Smooth muscle cell of the brain vasculature (primary cell): ENCODE measurements at regions not wholly inside any gene's neighbourhood (a gene's known extent, or its start where the extent isn't known, plus 50 kb on each side); places are given as distances from the start of the nearest gene placed in this dataset.
"Not testable (repeated sequence)": the region's sequence is repeated elsewhere in the genome, so short reads cannot be mapped to it uniquely, and the experiment has no call there.

Experiments
- DNase-seq: peaks from one replicate; pipeline ENCODE4 v3.0.0-alpha.2; 2012; ENCODE audit warnings: low read depth, low spot score

DNA sequence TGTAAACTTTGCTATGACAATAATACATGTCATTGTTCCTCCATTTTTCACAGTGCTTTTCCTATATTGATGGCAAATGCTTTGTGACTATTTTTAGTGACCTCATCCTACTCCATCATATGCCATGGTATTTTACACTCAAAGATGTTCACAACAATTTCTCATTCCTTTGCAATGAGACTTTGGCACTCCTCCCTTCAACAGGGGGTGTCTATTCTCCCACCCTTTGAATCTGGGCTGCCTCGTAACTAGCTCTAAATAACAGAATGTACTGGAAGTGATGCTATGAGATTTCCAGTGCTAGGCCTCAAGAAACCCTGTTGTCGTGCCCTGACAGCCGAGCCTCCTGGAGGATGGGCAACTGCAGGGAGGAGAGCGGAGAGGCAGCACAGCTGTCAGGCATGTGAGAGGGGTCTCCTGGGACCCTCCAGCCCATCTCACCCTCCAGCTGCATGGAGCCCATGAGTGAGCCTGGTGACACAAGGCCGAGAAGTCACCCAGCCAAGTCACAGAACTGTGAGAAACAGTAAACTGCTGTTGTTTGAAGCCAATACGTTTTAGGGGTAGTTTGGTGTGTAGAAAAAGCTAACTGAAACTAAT is 103.1 kb upstream of the APCDD1 start:
- no peak for DNase-seq

GRCh38 chr18:10351858-10352257 is 102.6 kb upstream of the APCDD1 start:
- no peak for DNase-seq

- no peak for DNase-seq
Observed at GRCh38 chr18:10352671-10353070, 101.8 kb upstream of the APCDD1 start.

DNA sequence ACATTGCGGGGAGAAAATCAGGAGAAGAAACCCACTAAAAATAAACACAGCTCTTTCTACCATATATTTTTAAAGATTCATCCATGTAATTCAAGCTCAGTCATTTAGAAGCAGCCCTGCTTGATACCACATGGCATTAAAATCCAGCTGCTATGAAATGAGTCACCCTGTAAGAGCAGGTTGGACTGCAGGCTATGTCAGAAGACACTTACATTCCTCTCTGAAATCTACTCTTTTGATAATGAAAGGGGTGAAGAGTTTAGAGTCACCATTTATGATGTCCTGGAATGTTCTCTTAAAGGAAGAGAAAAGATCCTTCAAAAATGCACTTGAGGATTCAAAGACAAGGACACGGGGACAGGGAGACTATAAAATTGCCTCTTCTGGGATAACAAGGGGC is 100.6 kb upstream of the APCDD1 start:
- DNase-seq = no peak

GRCh38 chr18:10354241-10354811 is 100.1 kb upstream of the APCDD1 start:
- DNase-seq = no peak

- DNase-seq = no peak
Observed at GRCh38 chr18:10354890-10355289, 99.5 kb upstream of the APCDD1 start.

GRCh38 chr18:10356999-10357398 is 97.4 kb upstream of the APCDD1 start:
- not testable (repeated sequence) for DNase-seq

DNA sequence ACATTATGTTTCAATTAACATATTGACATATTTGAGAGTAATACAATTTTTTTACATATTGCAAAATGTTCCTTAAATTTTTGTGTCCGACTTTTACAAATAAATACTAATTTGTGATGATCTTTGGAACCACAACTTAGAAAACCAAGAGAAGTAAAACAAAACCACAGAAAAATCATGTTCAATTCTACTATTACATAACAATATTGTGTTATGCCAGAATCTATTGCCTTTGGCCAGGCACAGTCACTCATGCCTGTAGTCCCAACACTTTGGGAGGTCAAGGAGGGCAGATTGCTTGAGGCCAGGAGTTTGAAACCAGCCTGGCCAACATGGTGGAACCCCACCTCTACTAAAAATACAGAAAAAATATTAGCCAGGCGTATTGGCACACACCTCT is 92.8 kb upstream of the APCDD1 start:
- no peak for DNase-seq

GRCh38 chr18:10365021-10365500 is 89.4 kb upstream of the APCDD1 start:
- DNase-seq = no peak

GRCh38 chr18:10365901-10366300 is 88.5 kb upstream of the APCDD1 start:
- DNase-seq = no peak

GRCh38 chr18:10367836-10368235 is 86.6 kb upstream of the APCDD1 start:
- DNase-seq = no peak

- DNase-seq = no peak
Observed at GRCh38 chr18:10368456-10369453, 85.7 kb upstream of the APCDD1 start.

DNA sequence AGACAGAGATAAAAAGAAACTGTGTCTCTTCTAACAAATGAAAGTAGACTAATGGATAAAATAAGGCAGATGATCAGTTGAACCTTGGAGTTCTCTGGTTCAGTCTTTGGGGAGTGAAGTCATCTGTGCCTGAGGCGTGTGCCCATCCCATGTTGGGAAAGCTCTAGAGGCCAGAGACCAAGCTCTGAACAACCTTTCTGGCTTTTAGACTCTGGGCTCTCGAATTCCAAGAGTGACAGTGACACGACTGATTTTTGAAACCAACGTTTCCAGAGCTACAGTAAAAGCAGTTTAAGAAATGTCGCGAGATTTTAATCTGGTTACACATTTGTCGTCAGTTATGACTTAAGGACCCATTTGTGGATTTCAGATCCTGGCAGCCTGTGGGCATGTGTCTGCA is 83.7 kb upstream of the APCDD1 start:
- no peak for DNase-seq

GRCh38 chr18:10371165-10371564 is 83.3 kb upstream of the APCDD1 start:
- no peak for DNase-seq

DNA sequence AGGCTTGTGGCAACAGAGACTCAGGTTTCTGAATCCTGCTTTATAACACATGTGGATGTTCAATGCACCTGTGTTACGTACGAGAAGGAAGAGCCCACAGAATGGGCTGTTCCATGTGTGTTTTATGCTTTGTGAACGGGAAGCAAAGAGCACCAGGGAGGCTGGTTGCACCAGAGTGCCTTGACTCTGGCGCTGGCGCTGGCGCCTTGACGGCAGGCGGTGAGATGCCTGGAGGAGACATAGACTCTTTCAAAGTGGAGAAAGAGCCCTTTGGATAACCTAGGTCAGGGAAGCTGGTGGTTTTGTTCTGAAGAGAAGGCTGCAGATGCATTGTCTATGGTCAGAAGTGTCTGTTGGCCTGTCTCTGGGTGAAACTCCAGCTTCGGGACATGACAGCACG is 80.2 kb upstream of the APCDD1 start:
- no peak for DNase-seq

- DNase-seq = no peak
Observed at GRCh38 chr18:10374636-10375293, 79.7 kb upstream of the APCDD1 start.

GRCh38 chr18:10376731-10377130 is 77.7 kb upstream of the APCDD1 start:
- no peak for DNase-seq

GRCh38 chr18:10377956-10378355 is 76.5 kb upstream of the APCDD1 start:
- DNase-seq = no peak

GRCh38 chr18:10378688-10379420 is 75.6 kb upstream of the APCDD1 start:
- DNase-seq = no peak

DNA sequence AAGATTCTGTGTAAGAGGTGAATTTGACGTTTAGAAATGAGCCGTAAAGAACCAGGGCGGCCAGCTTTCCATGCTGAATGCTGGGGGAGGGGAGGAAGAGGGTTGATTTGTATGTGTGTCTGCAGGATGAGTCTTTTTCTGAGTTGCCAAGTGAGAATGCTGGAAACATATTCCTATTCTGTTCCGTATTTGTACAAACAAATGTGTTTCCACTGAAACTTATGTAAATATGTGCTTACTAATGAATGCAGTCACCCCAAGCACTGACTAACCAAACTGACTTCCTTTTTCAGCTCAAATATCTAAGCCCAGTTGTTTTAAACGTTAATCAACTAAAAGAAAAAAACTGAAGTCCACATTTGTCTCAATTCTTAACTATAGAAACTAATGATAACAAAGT is 74.9 kb upstream of the APCDD1 start:
- no peak for DNase-seq

DNA sequence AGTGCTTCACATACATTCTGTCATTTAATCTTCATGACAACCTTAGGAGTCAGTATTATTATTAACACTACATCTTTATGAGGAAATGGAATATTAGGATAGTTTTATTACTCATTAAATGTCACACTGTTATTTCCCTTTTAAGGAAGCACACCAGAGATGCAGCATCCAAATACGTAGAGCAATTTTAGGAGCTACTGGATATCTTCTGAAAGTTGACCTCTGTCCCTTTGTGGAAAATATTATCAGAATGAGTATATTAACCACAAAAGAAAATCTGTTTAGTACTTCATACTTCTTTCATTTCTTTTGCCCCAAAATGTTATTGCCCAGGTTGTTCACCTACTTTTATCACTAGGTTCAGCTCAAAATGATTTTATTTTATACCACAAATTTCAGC is 72.9 kb upstream of the APCDD1 start:
- DNase-seq = no peak
